Panc1 (cell line): ENCODE measurements at regions not wholly inside any gene's neighbourhood (a gene's known extent, or its start where the extent isn't known, plus 50 kb on each side); places are given as distances from the start of the nearest gene placed in this dataset.

ENCODE experiments used
- ATAC-seq: fragments of 200-7000 bp; cut with Tn5 transposase; 2 replicates; pipeline ENCODE4 v1.9.1; 2020; ENCODE audit warnings: mild to moderate bottlenecking, moderate library complexity
- BruUV-seq: library from RNA; stranded (reverse); fragments of 400-500 nt; replicated peaks from 2 replicates; lab custom pipeline; 2021; lab: Mats Ljungman, UMichigan
- CTCF ChIA-PET: fragments of 300-600 bp; sonication (Branson Sonifier 250); formaldehyde crosslinking; loops from one replicate; lab custom pipeline; 2022; ENCODE audit warnings: antibody characterized with exemption; lab: Charles Lee
- POLR2A ChIA-PET: fragments of 300-600 bp; sonication (Branson Sonifier 250); formaldehyde crosslinking; loops from one replicate; lab custom pipeline; 2022; ENCODE audit warnings: antibody characterized with exemption; lab: Charles Lee
- DNase-seq: peaks from one replicate; pipeline ENCODE4 v3.0.0-alpha.2; 2010; ENCODE audit warnings: low read depth, low spot score
- H3K27ac ChIP-seq: 2 replicates; pipeline ENCODE4 v1.5.1; 2011; ENCODE audit warnings: mild to moderate bottlenecking, low read length, inconsistent platforms
- H3K27me3 ChIP-seq: fragments of 200-500 bp; sonication (Bioruptor generic); 2 replicates; pipeline ENCODE4 v1.6.0; 2014; ENCODE audit warnings: low read length, inconsistent platforms; ENCODE audit not compliant: control insufficient read depth, insufficient read depth
- H3K36me3 ChIP-seq: fragments of 200-500 bp; sonication (Bioruptor generic); 2 replicates; pipeline ENCODE4 v1.5.1; 2014; ENCODE audit warnings: inconsistent platforms, mild to moderate bottlenecking, low read length, moderate library complexity; ENCODE audit not compliant: control insufficient read depth, insufficient read depth
- H3K4me1 ChIP-seq: 2 replicates; pipeline ENCODE4 v1.5.1; 2011; ENCODE audit warnings: inconsistent platforms, mild to moderate bottlenecking, low read length, moderate library complexity; ENCODE audit not compliant: control insufficient read depth, insufficient read depth
- H3K4me3 ChIP-seq, 2 experiments: 2 replicates each; pipeline ENCODE4 v1.5.1; 2011 to 2012; ENCODE audit warnings: low read depth in 2 of 2, low read length in 2 of 2, mild to moderate bottlenecking in 2 of 2, inconsistent platforms in 1 of 2, moderate library complexity in 1 of 2
- H3K9me3 ChIP-seq: fragments of 200-500 bp; sonication (Bioruptor generic); 2 replicates; pipeline ENCODE4 v1.5.1; 2014; ENCODE audit warnings: low read depth, mild to moderate bottlenecking, inconsistent platforms, low read length, moderate library complexity; ENCODE audit not compliant: control insufficient read depth, insufficient read depth
- POLR2AphosphoS5 ChIP-seq: IDR thresholded peaks from 2 replicates; pipeline ENCODE4 v1.6.1; 2012; ENCODE audit warnings: mild to moderate bottlenecking, low read depth, low read length, moderate library complexity
- SIN3A ChIP-seq: IDR thresholded peaks from 2 replicates; pipeline ENCODE4 v1.6.1; 2012; ENCODE audit warnings: low read depth, mild to moderate bottlenecking, low read length, moderate library complexity, borderline replicate concordance; ENCODE audit not compliant: insufficient read depth
- TCF7L2 ChIP-seq: IDR thresholded peaks from 2 replicates; pipeline ENCODE4 v1.6.1; 2011; ENCODE audit warnings: mild to moderate bottlenecking, low read depth, low read length, inconsistent platforms
- in situ Hi-C: cut with HindIII; loops from 2 replicates; pipeline ENCODE4 v1.10.0; 2016; ENCODE audit warnings: low sequenced_read_pairs, low pct_unique_long_range_greater_than_20kb
- intact Hi-C: fragments of 100-400 bp; cut with micrococcal nuclease; formaldehyde crosslinking; loops from one replicate; pipeline ENCODE4 v1.10.0; 2022; ENCODE audit not compliant: unreplicated experiment
- TF ChIP-seq, protein P1 (sequence below): fragments of 450-650 bp; IDR thresholded peaks from 2 replicates; pipeline ENCODE4 v1.5.1; 2017; ENCODE audit warnings: mild to moderate bottlenecking
- TF ChIP-seq, protein P2 (sequence below), 2 experiments: IDR thresholded peaks; 2 replicates each; pipeline ENCODE4 v1.6.1; 2011 to 2012; ENCODE audit warnings: low read depth in 2 of 2, control low read depth in 1 of 2, low read length in 1 of 2, mild to moderate bottlenecking in 1 of 2, moderate library complexity in 1 of 2; ENCODE audit not compliant: insufficient read depth in 1 of 2

- ChIA-PET POLR2A (no interaction called here), CTCF (no interaction called here)
- Histone ChIP-seq H3K36me3 (no peaks in the 10 kb centered on the region), H3K27me3 (no peaks in the 10 kb centered on the region), H3K9me3 (no peaks in the 10 kb centered on the region), H3K4me3 (no peak overlapping the region), H3K27ac (no peak overlapping the region), H3K4me1 (no peaks in the 10 kb centered on the region)
- ATAC-seq (no peak), DNase-seq (no peak)
- in situ Hi-C loops (no loop called here), intact Hi-C loops (no loop called here)
- no TSS peak for BruUV-seq
- TF ChIP-seq, protein P1, sequence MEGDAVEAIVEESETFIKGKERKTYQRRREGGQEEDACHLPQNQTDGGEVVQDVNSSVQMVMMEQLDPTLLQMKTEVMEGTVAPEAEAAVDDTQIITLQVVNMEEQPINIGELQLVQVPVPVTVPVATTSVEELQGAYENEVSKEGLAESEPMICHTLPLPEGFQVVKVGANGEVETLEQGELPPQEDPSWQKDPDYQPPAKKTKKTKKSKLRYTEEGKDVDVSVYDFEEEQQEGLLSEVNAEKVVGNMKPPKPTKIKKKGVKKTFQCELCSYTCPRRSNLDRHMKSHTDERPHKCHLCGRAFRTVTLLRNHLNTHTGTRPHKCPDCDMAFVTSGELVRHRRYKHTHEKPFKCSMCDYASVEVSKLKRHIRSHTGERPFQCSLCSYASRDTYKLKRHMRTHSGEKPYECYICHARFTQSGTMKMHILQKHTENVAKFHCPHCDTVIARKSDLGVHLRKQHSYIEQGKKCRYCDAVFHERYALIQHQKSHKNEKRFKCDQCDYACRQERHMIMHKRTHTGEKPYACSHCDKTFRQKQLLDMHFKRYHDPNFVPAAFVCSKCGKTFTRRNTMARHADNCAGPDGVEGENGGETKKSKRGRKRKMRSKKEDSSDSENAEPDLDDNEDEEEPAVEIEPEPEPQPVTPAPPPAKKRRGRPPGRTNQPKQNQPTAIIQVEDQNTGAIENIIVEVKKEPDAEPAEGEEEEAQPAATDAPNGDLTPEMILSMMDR, result peak; percentile 26
- TF ChIP-seq SIN3A (no peak), TCF7L2 (no peak), POLR2AphosphoS5 (no peak)
- TF ChIP-seq, protein P2, sequence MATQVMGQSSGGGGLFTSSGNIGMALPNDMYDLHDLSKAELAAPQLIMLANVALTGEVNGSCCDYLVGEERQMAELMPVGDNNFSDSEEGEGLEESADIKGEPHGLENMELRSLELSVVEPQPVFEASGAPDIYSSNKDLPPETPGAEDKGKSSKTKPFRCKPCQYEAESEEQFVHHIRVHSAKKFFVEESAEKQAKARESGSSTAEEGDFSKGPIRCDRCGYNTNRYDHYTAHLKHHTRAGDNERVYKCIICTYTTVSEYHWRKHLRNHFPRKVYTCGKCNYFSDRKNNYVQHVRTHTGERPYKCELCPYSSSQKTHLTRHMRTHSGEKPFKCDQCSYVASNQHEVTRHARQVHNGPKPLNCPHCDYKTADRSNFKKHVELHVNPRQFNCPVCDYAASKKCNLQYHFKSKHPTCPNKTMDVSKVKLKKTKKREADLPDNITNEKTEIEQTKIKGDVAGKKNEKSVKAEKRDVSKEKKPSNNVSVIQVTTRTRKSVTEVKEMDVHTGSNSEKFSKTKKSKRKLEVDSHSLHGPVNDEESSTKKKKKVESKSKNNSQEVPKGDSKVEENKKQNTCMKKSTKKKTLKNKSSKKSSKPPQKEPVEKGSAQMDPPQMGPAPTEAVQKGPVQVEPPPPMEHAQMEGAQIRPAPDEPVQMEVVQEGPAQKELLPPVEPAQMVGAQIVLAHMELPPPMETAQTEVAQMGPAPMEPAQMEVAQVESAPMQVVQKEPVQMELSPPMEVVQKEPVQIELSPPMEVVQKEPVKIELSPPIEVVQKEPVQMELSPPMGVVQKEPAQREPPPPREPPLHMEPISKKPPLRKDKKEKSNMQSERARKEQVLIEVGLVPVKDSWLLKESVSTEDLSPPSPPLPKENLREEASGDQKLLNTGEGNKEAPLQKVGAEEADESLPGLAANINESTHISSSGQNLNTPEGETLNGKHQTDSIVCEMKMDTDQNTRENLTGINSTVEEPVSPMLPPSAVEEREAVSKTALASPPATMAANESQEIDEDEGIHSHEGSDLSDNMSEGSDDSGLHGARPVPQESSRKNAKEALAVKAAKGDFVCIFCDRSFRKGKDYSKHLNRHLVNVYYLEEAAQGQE (IDR thresholded peaks at IDR 0.05; ENCODE audit: insufficient read depth in 1 of 2, low read depth in 2 of 2, low read length in 1 of 2), result no peak
Observed at GRCh38 chr1:72557446-72558049, 275.2 kb upstream of the NEGR1 start.

- no peak for DNase-seq
- H3K4me1 ChIP-seq, result no peaks in the 10 kb centered on the region
- ChIA-PET POLR2A (no interaction called here), CTCF (no interaction called here)
- no peaks in the 10 kb centered on the region for H3K9me3 ChIP-seq
- no peaks in the 10 kb centered on the region for H3K36me3 ChIP-seq
- no TSS peak for BruUV-seq
- H3K27ac ChIP-seq, result no peak overlapping the region
- no peaks in the 10 kb centered on the region for H3K27me3 ChIP-seq
- in situ Hi-C loops, result no loop called here
- intact Hi-C loops, result no loop called here
- ATAC-seq, result no peak
- TF ChIP-seq, protein P2 (IDR thresholded peaks at IDR 0.05; ENCODE audit: insufficient read depth in 1 of 2, low read depth in 2 of 2, low read length in 1 of 2), result no peak
- no peak overlapping the region for H3K4me3 ChIP-seq
Observed at GRCh38 chr1:72547412-72547811, 265.1 kb upstream of the NEGR1 start.
